Pancreas (tissue), 10 donors: ENCODE measurements at regions not wholly inside any gene's neighbourhood (a gene's known extent, or its start where the extent isn't known, plus 50 kb on each side); places are given as distances from the start of the nearest gene placed in this dataset.

Experiments
- ATAC-seq, 4 donors: fragments of 200-7000 bp; cut with Tn5 transposase; one replicate each; pipeline versions ENCODE4 v1.8.0 to v1.9.1; 2020; ENCODE audit warnings: mild to moderate bottlenecking in 4 of 4, moderate library complexity in 4 of 4
- DNase-seq, 6 donors: peaks; one replicate each; pipeline ENCODE4 v3.0.0-alpha.2; 2020
- FAIRE-seq: peaks from 2 replicates; lab custom pipeline; 2012; peaks lifted over from hg19 to GRCh38; lab: Jason Lieb, UNC
- H3K27ac ChIP-seq, 4 donors: fragments of 200-600 bp; sonication (generic); 1 replicate in 3 of 4; 2 replicates in 1 of 4; pipeline versions ENCODE4 v1.5.0 to v1.8.0; 2020
- H3K27me3 ChIP-seq, 4 donors: fragments of 200-600 bp; one replicate each; pipeline ENCODE4 v1.8.0; 2021
- H3K36me3 ChIP-seq, 3 donors: fragments of 200-600 bp; sonication (generic) in 1 of 3; one replicate each; pipeline versions ENCODE4 v1.5.0 to v1.8.0; 2020 to 2021
- H3K4me1 ChIP-seq, 3 donors: fragments of 200-600 bp; one replicate each; pipeline ENCODE4 v1.8.0; 2021
- H3K4me3 ChIP-seq, 4 donors: fragments of 200-600 bp; sonication (generic) in 2 of 4; one replicate each; pipeline versions ENCODE4 v1.5.0 to v1.8.0; 2020 to 2021
- H3K9me3 ChIP-seq, 4 donors: fragments of 200-600 bp; one replicate each; pipeline ENCODE4 v1.8.0; 2021
- CTCF ChIP-seq, 4 donors: fragments of 200-600 bp; sonication (generic) in 3 of 4; IDR thresholded peaks; one replicate each; pipeline versions ENCODE4 v1.5.0 to v1.8.0; 2021; ENCODE audit warnings: antibody characterized with exemption in 4 of 4
- WGBS, 2 donors: extraction: QIAGEN DNeasy Blood & Tissue Kit; methylation state at CpG; one replicate each; pipeline ENCODE4 v1.1.7; 2013; 5-methylcytosine and 5-hydroxymethylcytosine counted together
- intact Hi-C, 3 donors: fragments of 100-400 bp; cut with DNase I; formaldehyde crosslinking; loops; one replicate each; pipeline versions ENCODE4 v1.11.1 to v1.14.2; 2022
- donor health status: healthy with polysubstance abuse.
- donor health status: DM: no; HTN: no; CAD: no; lungs with moderate emphysema.
- donor health status: DM: no; HTN: no; CAD: no.
- donor health status: control.
- donor health status: control.
- donor health status: Bipolar disorder and iron deficiency.
- donor health status: DM: yes; HTN: yes; CAD: no.
- donor health status: DM: no; HTN: no; CAD: no.
- donor health status: DM: no; HTN: no; CAD: no.
- donor health status: DM: yes; HTN: yes; CAD: no.

- TF ChIP-seq CTCF (IDR thresholded peaks at IDR 0.05): no peak
- ATAC-seq: no peak
- FAIRE-seq: no peak
- Histone ChIP-seq H3K27me3 (no peaks in the 10 kb centered on the region), H3K4me3 (no peak overlapping the region), H3K4me1 (no peaks in the 10 kb centered on the region), H3K27ac (no peak overlapping the region), H3K36me3 (no peaks in the 10 kb centered on the region), H3K9me3 (no peaks in the 10 kb centered on the region)
- DNase-seq: no peak
- 42 to 43% methylated on average over 1 of the region's 1 CpG for WGBS, 2 donors
- intact Hi-C loops: no loop called here
These were observed 638.2 kb downstream of the IGSF11 start for GRCh38 chr3:118396491-118396890.

GRCh38 chr3:118400086-118400485 is 634.6 kb downstream of the IGSF11 start:
- intact Hi-C loops: no loop called here
- ATAC-seq (no peak), DNase-seq (no peak), FAIRE-seq (no peak)
- H3K4me3 ChIP-seq: no peak overlapping the region
- WGBS, 2 donors: 43 to 49% methylated on average over 2 of the region's 2 CpGs
- no peak overlapping the region for H3K27ac ChIP-seq
- H3K36me3 ChIP-seq: no peaks in the 10 kb centered on the region
- no peak for TF ChIP-seq CTCF (IDR thresholded peaks at IDR 0.05)
- H3K4me1 ChIP-seq: no peaks in the 10 kb centered on the region
- H3K27me3 ChIP-seq: no peaks in the 10 kb centered on the region
- no peaks in the 10 kb centered on the region for H3K9me3 ChIP-seq

- TF ChIP-seq CTCF (IDR thresholded peaks at IDR 0.05): no peak
- Histone ChIP-seq H3K36me3 (no peaks in the 10 kb centered on the region), H3K9me3 (no peaks in the 10 kb centered on the region), H3K27ac (no peak overlapping the region), H3K27me3 (no peaks in the 10 kb centered on the region), H3K4me3 (no peak overlapping the region), H3K4me1 (no peaks in the 10 kb centered on the region)
- DNase-seq (no peak), FAIRE-seq (no peak), ATAC-seq (no peak)
- intact Hi-C loops: no loop called here
- 5 to 21% methylated on average over 1 of the region's 1 CpG for WGBS, 2 donors
These were observed 633.8 kb downstream of the IGSF11 start for GRCh38 chr3:118400886-118401285.

GRCh38 chr3:118401887-118402286 is 632.8 kb downstream of the IGSF11 start:
- Histone ChIP-seq H3K9me3 (no peaks in the 10 kb centered on the region), H3K36me3 (no peaks in the 10 kb centered on the region), H3K4me3 (no peak overlapping the region), H3K27me3 (no peaks in the 10 kb centered on the region), H3K4me1 (no peaks in the 10 kb centered on the region), H3K27ac (no peak overlapping the region)
- DNase-seq: no peak
- no peak for ATAC-seq
- intact Hi-C loops: no loop called here
- no peak for TF ChIP-seq CTCF (IDR thresholded peaks at IDR 0.05)
- no peak for FAIRE-seq

- intact Hi-C loops: no loop called here
- DNase-seq (no peak), ATAC-seq (no peak), FAIRE-seq (no peak)
- no peaks in the 10 kb centered on the region for H3K4me1 ChIP-seq
- 71 to 79% methylated on average over 1 of the region's 1 CpG for WGBS, 2 donors
- TF ChIP-seq CTCF (IDR thresholded peaks at IDR 0.05): no peak
- no peak overlapping the region for H3K27ac ChIP-seq
- no peak overlapping the region for H3K4me3 ChIP-seq
- H3K36me3 ChIP-seq: no peaks in the 10 kb centered on the region
- H3K27me3 ChIP-seq: no peaks in the 10 kb centered on the region
- no peaks in the 10 kb centered on the region for H3K9me3 ChIP-seq
These were observed 631.7 kb downstream of the IGSF11 start for GRCh38 chr3:118402971-118403370.
